HepG2 (cell line): ENCODE measurements at regions not wholly inside any gene's neighbourhood (a gene's known extent, or its start where the extent isn't known, plus 50 kb on each side); places are given as distances from the start of the nearest gene placed in this dataset.
A peak's percentile ranks its signal among the peaks of the same experiment; 100 is the strongest.

ENCODE experiments used
- AHDC1 ChIP-seq: sonication (generic); formaldehyde crosslinking; IDR thresholded peaks from 2 replicates; pipeline ENCODE4 v1.5.1; 2020; ENCODE audit warnings: mild to moderate bottlenecking, missing genetic modification reagents, borderline replicate concordance
- DMTF1 ChIP-seq: sonication (generic); formaldehyde crosslinking; IDR thresholded peaks from 2 replicates; pipeline ENCODE4 v1.4.0; 2020; ENCODE audit warnings: mild to moderate bottlenecking, missing genetic modification reagents
- DPF2 ChIP-seq: sonication (generic); formaldehyde crosslinking; IDR thresholded peaks from 2 replicates; pipeline ENCODE4 v1.4.0; 2020; ENCODE audit warnings: mild to moderate bottlenecking, low read depth, missing genetic modification reagents, borderline replicate concordance
- ELK4 ChIP-seq: sonication (generic); formaldehyde crosslinking; IDR thresholded peaks from 2 replicates; pipeline ENCODE4 v1.9.0; 2021; ENCODE audit warnings: missing genetic modification reagents, borderline replicate concordance
- FOXK1 ChIP-seq: sonication (generic); formaldehyde crosslinking; IDR thresholded peaks from 2 replicates; pipeline ENCODE4 v1.4.0; 2020; ENCODE audit warnings: low read depth, missing genetic modification reagents, borderline replicate concordance
- FOXO1 ChIP-seq: sonication (generic); formaldehyde crosslinking; IDR thresholded peaks from 2 replicates; pipeline ENCODE4 v1.4.0; 2020; ENCODE audit warnings: missing genetic modification reagents
- HNRNPL ChIP-seq: fragments of 200-400 bp; formaldehyde crosslinking; IDR thresholded peaks from 2 replicates; pipeline ENCODE4 v1.6.1; 2017; ENCODE audit warnings: mild to moderate bottlenecking, low read depth, low read length
- HNRNPLL ChIP-seq: fragments of 200-400 bp; formaldehyde crosslinking; IDR thresholded peaks from 2 replicates; pipeline ENCODE4 v1.6.1; 2017; ENCODE audit warnings: mild to moderate bottlenecking, low read depth, low read length; ENCODE audit not compliant: poor library complexity, severe bottlenecking
- HNRNPUL1 ChIP-seq: fragments of 200-400 bp; formaldehyde crosslinking; IDR thresholded peaks from 2 replicates; pipeline ENCODE4 v1.6.1; 2017; ENCODE audit warnings: low read depth, mild to moderate bottlenecking, low read length, moderate library complexity
- MED8 ChIP-seq: sonication (generic); formaldehyde crosslinking; IDR thresholded peaks from 2 replicates; pipeline ENCODE4 v1.8.1; 2023; ENCODE audit warnings: mild to moderate bottlenecking, missing genetic modification reagents; ENCODE audit not compliant: insufficient replicate concordance
- NR2F2 ChIP-seq: IDR thresholded peaks from 2 replicates; pipeline ENCODE4 v1.6.1; 2012; ENCODE audit warnings: low read depth, inconsistent platforms, borderline replicate concordance
- PHB2 ChIP-seq: fragments of 450-650 bp; IDR thresholded peaks from 2 replicates; pipeline ENCODE4 v1.6.1; 2018; ENCODE audit not compliant: partially characterized antibody
- SPEN ChIP-seq: sonication (generic); formaldehyde crosslinking; IDR thresholded peaks from 2 replicates; pipeline ENCODE4 v1.5.1; 2020; ENCODE audit warnings: low read depth, mild to moderate bottlenecking, missing genetic modification reagents
- TCF7 ChIP-seq: sonication (generic); IDR thresholded peaks from 2 replicates; pipeline ENCODE4 v1.6.1; 2016; ENCODE audit warnings: antibody characterized with exemption, low read depth
- ZFP82 ChIP-seq: sonication (generic); formaldehyde crosslinking; IDR thresholded peaks from 2 replicates; pipeline ENCODE4 v1.5.1; 2020; ENCODE audit warnings: mild to moderate bottlenecking, missing genetic modification reagents, borderline replicate concordance
- ZNF260 ChIP-seq: sonication (generic); formaldehyde crosslinking; IDR thresholded peaks from 2 replicates; pipeline ENCODE4 v1.4.0; 2020; ENCODE audit warnings: missing genetic modification reagents, low read depth, mild to moderate bottlenecking, borderline replicate concordance
- ZNF343 ChIP-seq: sonication (generic); formaldehyde crosslinking; IDR thresholded peaks from 2 replicates; pipeline ENCODE4 v1.4.0; 2020; ENCODE audit warnings: mild to moderate bottlenecking, missing genetic modification reagents
- ZNF704 ChIP-seq: sonication (generic); formaldehyde crosslinking; IDR thresholded peaks from 2 replicates; pipeline ENCODE4 v1.8.1; 2023; ENCODE audit warnings: mild to moderate bottlenecking, inconsistent platforms, moderate library complexity, missing genetic modification reagents, borderline replicate concordance
- ZNF784 ChIP-seq: sonication (generic); formaldehyde crosslinking; IDR thresholded peaks from 2 replicates; pipeline ENCODE4 v1.5.1; 2020; ENCODE audit warnings: missing genetic modification reagents, mild to moderate bottlenecking, borderline replicate concordance

GRCh38 chr20:10137533-10137932, 81.1 kb upstream of the SNAP25 start (continued):
- TF ChIP-seq MED8 (CRISPR knock-in tag) (no peak), ZNF784 (no peak), DMTF1 (no peak), PHB2 (no peak), FOXK1 (CRISPR knock-in tag) (0 out of 2 replicates have a peak, but pooled peaks have one; percentile 26), HNRNPLL (no peak), SPEN (CRISPR knock-in tag) (peak; percentile 38; the same call in 1 of the 2 replicates), ZNF343 (CRISPR knock-in tag) (peak; percentile 65; the same call in 1 of the 2 replicates), HNRNPL (no peak), AHDC1 (CRISPR knock-in tag) (peak; percentile 71; the same call in 1 of the 2 replicates), ELK4 (no peak), ZNF260 (CRISPR knock-in tag) (no peak), DPF2 (CRISPR knock-in tag) (no peak), ZNF704 (CRISPR knock-in tag) (no peak), NR2F2 (peak; percentile 88), TCF7 (peak; percentile 54), FOXO1 (CRISPR knock-in tag) (peak; percentile 57; the same call in 1 of the 2 replicates), ZFP82 (CRISPR knock-in tag) (no peak), HNRNPUL1 (no peak)
